HG03378 (cell line): ENCODE measurements at regions not wholly inside any gene's neighbourhood (a gene's known extent, or its start where the extent isn't known, plus 50 kb on each side); places are given as distances from the start of the nearest gene placed in this dataset.
A peak's percentile ranks its signal among the peaks of the same experiment; 100 is the strongest.
"Not testable (repeated sequence)": the region's sequence is repeated elsewhere in the genome, so short reads cannot be mapped to it uniquely, and the experiment has no call there.

ENCODE experiments used
- ATAC-seq: cut with Tn5 transposase; IDR thresholded peaks from one replicate; pipeline ENCODE4 v1.9.1; 2021; ENCODE audit warnings: mild to moderate bottlenecking, moderate library complexity; ENCODE audit not compliant: unreplicated experiment

DNA sequence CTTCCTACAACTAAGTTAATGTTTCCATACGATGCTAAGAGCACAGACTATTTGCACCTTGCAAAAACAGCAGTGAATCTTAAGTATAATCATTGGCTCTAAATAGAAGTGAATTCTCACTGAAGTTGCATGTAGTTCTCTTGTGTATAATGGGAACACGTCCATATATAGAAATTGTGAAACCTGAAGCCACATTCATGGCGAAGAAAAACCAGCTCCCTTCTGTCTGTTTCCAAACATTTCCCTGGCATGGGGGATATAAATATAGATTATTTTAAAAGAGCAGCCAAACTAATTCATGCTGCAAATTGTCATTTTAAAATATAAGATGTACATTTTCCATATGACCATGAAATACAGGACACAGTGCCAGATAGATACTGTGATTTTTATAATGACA lies 71.1 kb downstream of the TRAM1L1 start:
- no peak for ATAC-seq

DNA sequence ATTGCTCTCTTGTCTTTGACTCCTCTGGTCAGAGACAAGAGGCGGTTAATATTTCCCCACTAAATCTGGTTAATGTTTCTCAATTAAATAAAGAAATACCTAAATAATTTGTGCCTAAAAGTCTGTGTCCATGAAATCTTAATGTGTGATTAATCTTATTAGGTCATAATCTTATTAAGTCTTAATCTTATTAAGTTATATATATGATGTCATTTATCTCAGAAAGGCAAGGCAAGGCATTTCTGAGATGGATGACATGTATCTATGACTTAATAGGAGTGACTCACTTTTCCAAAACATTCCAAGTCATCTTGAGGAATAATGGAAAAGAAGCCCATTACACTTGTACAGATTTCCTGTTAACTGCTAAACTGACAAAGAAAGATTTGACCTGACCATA lies 74.7 kb downstream of the TRAM1L1 start:
- no peak for ATAC-seq

DNA sequence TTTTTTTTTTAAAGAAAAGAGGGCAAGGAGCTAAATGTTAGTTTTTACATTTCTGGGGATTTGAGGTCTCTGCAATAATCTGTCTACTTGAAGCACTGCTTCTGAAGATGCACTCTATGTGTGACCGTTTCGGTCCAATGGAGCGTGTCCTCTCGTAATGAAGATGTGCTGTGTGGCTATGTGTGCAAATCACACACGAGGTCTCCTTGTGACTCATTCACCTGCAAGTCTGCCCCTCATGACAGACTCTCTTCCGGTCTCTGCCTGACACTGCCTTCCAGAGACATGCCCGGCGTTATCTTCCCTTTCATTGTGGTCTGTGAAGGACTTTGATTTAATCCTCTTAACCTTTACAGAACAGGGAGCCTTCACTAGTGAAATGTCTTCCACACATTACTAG lies 84.3 kb downstream of the TRAM1L1 start:
- ATAC-seq: peak; percentile 90

DNA sequence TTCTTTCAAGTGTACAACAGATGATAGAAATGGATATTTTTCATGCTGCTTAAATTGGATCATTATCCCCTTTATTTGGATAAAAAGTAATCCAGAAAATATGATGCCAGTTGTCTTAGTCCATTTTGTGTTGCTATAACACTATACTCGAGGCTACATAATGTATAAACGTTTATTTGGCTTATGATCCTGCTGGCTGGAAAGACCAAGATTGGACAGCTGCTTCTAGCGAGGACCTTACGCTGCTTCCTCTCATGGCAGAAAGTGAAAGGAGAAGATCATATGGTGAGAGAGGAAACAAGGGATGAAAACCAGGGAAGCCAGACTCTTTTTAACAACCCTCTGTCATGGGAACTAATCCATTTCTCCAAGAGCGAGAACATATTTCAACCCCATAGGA lies 102.7 kb downstream of the TRAM1L1 start:
- ATAC-seq: no peak

DNA sequence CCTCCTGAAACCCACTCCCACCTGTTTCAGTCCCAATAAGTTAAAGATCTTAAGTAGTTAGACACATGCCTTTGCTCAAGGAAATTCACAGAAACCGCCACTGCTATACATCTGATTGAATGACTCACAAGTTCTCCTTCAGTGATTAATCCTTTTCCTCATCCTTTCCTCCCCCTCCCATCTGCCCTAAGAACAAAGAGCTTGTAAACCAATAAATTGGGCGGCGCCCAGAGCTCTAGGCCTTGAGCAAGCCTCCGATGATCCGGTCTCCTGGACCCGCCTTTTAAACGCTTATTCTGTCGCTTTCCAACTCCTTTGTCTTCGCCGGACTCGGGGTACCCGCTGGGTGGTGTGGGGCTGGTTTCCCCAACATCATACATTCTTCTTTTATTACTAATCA lies 104.9 kb downstream of the TRAM1L1 start:
- not testable (repeated sequence) for ATAC-seq

DNA sequence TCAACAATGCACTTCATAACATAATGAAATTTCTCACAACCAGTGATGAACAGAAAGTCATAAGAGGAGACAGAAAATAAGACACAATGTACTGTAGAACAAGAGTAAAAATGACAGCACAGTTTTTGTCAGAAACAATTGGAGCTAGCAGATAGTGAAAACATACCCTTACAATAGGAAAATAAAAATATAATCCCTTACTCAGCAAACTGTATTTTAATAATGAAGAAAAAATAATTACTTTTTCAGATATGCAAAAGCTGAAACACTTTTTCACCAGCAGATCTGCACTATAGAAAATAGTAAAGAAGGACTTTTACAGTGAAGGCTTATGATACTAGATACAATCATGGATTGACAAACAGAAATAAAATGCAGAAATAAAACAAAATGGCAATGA lies 126.3 kb downstream of the TRAM1L1 start:
- ATAC-seq: no peak

DNA sequence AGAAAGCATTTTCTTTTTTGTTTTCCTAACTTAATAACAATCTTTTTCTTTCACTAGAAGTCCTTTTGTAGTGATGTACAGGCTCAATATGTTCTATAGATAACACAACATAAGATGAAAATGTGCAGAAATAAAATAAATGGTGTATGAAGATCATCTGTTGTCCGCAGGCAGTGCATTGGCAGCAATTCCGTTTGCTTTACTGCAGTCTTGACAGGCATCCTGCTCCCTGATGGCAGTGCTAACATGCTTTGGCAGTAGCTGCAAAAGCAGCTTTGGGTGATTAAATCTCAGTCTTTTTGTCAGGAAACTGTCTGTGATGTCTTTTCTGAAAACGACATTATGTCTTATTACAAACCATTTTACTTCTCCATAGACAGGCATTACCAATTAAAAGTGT lies 131.4 kb downstream of the TRAM1L1 start:
- no peak for ATAC-seq

DNA sequence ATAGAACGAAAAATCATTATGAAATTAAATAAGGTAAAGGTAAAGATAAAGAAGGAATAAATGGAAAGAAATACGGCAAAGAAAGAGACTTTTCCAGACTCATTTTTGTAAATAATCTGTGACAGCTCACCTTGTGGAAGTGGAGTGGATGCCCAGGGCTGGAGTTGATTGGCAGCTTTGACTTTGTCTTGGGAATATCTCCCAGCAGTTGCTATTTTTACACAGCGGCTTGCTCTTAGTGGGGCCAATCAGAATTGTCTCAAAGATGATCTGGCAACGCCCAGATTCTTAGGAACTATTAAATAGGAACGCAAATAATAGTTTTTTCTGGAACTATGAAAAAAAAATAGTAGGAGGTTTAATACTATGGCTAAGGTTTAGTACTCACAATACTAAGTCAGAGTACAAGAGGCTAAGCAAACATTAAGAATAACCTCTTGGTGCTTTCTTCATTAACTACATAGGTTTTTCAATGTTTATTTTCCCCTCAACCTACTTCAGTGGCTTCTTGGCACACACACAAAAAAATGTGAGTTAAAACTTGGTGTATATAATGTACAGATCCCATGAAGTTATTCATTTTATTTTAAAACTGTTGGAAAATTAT lies 132.7 kb downstream of the TRAM1L1 start:
- ATAC-seq: no peak

DNA sequence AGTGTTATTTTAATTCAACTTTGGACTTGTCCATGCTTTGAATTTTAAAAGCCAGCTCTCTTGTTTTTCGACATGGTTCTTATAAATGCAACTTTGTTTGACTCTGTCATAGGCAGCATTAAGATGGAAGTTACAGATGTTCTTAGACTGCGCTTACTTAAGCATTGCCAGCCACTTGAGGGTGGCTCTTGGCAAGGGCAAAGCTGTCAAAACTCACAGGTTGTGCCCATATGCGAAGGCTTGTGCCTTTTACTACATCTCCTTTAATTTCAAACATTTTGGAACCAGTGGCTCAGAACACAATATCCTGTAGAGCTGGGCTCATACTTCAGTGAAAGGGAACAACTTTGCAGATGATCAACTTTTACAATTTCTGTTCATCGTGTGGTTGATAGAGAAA lies 135.5 kb downstream of the TRAM1L1 start:
- ATAC-seq: no peak

DNA sequence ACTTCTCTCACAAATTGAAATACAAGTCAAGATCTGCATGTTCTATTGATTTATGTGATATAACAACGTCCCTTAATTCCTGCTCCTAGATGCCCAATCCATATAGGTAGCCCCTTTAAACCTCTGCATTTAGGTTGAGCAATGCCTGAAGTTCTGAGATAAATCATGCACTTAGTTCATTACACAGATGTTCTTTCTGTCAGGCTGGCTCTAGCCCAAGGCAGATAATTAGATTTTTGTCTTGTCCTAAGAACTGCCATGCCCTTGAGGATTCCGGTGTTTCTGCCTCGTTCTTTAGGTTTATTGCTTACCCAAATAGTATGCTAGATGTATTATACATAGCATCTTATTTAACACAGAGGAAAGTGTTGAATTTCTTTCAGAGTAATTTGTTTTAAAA lies 143.1 kb downstream of the TRAM1L1 start:
- no peak for ATAC-seq

DNA sequence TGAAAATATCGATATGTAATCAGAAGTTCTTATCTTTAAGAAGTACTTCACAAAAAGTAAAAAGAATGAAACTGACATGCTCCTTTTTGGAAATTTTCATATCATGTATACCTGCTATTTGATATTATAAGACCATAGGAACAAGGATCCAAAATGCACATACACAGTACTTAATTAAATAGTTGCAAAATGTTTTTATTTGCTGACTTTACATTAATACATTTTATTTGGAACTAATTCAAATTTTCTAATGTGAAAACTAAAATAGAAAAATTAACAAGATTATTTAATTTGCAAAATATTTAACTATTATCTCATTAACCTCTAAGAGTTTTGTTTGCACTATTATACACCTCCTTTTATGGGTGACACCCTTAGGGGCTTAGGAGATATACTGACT lies 155.0 kb downstream of the TRAM1L1 start:
- no peak for ATAC-seq

DNA sequence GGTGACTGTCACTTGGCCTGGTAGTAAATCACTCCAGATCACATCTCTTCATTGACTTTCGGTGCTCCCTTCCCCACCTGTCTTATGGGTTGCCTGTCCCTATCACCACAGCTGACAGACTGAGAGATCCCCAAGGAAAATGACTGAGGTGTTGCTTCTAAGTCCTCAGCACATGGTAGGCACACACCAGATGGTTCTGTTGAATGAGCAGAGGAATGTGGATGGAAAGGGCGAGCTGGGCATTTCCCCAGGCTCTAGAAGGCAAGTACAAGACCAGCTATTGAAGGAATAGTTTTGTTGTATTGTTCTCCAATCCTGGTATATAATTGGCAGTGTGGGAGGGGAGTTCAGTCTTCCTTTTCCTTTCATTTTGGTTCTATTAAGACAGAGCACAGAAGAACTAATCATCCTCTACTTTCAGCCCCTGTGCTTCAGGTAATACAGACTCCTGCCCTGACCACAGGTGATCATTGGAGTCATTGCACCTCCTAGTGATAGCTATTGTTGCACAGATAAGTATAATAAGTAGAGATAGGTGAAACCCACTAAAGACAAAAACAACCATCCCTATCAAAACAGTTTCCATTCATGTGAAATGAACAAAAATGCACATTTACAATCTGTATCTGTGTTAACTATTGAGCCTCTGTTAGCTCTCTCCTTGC lies 158.6 kb downstream of the TRAM1L1 start:
- no peak for ATAC-seq

DNA sequence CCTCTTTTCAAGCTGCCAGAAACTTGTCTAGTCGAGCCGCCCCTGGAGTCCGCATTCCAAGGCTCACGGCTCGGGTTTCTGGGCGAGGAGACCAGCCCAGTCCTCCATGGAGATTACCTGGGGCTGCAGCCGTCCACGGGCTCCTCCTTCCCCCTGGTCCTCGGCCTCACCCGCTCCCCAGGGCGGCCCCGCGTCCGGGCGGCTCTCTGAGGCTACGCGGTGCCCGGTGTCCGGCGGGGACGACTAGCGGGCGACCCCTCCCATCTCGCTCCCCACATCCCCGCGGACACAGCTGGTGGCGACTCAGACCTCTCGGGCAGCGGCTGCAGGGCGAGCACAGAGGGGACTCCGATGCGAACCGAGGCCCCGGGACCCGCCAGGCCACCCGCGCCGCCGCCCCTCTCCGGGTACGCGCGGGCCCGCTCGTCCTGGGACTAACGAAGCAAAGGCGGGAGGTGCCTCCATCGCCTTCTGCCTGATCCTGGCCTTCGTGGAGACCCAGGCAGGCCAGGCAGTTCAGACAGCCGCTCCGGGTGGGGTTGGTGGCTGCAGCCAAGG lies 159.4 kb downstream of the TRAM1L1 start:
- no peak for ATAC-seq

DNA sequence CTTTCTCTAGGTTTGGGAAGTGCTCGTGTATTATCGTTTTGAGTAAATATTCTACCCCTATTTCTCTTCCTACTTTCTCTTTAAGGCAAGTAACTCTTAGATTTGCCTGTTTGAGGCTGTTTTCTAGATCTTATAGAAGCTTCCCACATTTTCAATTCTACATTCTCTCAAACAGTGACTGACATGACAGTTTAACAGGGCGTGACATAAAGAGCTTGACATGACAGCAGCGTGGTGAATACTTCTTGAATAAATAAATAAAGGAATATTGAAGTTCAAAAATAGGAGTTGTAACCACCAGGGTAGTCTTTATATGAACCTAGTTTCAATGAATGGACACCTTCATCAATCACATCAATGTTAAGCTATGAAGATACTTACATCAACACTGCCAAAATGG lies 162.0 kb downstream of the TRAM1L1 start:
- ATAC-seq: no peak

DNA sequence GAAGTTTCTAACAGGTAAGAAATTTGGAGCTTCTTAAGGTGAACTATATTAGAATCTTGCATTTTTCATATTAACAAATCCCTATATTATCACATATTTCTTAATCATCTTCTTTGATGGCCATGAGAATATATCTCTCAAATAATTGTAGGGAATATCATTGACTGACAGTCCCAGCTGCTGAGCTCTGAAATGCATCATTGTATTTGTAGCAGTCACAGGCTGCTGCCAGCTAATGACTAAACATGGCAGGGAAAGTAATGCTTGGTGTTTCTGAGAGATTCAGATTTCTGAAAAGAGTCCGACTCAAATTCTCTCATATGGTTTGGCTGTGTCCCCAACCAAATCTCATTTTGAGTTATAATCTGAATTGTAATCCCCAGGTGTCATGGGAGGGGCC lies 171.9 kb downstream of the TRAM1L1 start:
- no peak for ATAC-seq

DNA sequence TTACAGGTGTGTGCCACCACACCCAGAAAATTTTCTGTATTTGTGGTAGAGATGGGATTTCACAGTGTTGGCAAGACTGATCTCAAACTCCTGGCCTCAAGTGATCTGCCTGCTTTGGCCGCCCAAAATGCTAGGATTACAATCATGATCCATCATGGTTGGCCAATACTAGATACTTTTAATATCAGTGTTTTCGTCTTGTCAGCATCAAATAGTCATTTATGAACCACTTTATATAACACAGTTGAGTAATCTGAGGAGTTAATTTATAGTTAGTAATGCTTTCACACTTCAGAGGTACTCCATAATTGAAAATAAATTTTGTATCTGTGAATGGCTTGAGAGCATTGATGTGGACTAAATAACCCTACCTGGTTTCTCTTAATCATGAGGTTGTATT lies 178.6 kb downstream of the TRAM1L1 start:
- ATAC-seq: no peak

DNA sequence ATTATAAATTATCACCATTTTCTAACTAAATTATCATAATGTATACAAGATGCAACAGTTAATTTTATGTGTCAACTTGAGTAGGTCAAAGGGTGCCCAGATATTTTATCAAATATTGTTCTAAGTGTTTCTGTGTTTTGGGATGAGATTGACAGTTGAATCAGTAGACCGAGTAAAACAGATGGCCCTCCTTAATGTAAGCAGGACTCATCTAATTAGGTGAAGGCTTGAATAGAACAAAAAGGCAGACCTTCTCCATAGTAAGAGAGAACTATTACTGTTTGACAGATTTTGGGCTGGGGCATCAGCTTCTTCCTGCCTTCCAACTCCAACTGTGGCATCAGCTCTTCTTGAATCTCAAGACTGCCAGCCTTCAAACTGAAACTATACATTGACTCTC lies 185.8 kb downstream of the TRAM1L1 start:
- no peak for ATAC-seq

DNA sequence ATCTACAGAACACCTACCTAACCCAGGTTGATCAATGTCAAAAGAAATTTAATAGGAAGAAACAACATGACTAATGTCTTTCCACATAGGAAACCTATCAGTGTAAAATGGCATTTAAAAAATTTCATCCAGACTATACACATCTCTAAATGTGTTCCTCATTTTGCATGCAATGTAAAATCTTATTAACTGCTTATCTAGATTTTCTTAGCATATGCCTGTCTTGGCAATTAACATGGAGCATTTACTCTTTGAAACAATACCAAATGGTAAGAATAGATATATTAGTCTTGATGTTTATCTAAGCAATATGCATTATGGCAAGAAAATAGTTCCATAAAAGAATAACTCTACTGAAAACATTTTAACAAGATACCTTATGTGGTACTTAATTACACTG lies 199.8 kb downstream of the TRAM1L1 start:
- ATAC-seq: no peak

DNA sequence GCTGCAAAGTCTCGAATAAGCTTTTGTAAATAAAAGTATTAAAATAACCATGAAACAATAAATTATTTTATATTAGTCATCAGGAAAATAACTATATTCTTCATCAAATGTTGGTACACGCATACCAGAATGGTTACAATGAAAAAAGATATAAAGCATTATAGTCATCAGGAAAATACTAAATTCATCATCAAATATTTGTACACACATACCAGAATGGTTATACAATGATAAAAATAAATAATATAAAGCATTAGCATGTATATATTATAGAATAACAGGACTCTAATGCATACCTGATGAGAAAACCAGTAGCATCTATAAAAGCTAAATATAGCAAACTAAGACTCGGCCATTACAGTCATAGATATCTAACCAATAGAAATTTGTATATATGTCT lies 202.9 kb downstream of the TRAM1L1 start:
- no peak for ATAC-seq

DNA sequence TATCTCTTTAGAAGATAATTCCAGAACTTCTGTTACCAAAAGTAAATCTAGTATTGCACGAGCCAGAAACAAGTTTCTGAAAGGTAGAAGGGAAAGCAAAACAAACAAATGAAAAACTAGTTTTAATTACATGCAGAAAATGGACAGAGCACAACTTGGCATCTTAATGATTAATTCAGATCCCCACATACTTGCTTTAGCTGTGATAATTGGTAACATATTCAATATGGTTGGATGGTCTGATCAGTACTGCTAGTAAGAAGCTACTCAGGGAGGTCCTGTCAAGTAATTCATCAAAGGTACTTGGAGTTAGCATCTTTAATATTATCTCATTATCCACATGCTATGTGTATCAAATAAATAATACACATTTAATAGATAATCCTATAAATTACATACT lies 204.3 kb downstream of the TRAM1L1 start:
- peak; percentile 79 for ATAC-seq

DNA sequence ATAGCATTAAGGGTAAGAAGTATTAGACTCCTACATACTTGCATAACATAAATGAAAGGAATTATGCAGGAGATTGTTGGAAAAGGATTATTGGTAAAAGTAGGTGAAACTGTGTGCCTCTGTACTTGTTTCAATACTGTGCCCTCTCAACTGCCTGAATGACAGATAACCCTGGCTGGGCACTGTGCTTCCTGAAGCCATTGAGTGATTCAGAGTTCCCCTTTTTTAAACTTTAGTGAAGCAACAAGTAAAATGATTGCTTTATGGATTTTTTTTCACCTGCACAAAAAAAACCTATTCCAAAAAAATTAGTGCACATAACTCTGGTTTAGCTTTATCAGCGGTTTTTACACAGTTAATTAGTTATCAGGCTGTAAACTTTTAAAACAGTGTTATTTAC lies 204.8 kb downstream of the TRAM1L1 start:
- ATAC-seq: peak; percentile 50

DNA sequence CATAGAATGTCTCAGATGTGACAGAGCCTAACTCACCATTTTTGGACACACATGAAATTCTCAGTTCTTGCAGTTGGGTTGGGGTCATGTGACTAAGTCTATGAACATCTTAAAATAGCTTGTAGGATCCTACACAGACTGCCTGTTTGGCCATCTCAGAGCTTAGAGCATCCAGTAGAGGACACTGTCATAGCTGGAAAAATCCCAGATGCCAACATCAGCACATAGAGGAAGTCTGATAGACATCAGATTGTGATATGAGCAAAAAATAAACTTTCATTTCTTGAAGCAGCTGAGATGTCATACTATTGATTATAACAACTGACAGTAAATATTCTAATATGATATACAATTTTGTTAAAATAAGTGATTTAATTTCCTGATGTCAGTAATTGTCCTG lies 207.1 kb downstream of the TRAM1L1 start:
- ATAC-seq: no peak

DNA sequence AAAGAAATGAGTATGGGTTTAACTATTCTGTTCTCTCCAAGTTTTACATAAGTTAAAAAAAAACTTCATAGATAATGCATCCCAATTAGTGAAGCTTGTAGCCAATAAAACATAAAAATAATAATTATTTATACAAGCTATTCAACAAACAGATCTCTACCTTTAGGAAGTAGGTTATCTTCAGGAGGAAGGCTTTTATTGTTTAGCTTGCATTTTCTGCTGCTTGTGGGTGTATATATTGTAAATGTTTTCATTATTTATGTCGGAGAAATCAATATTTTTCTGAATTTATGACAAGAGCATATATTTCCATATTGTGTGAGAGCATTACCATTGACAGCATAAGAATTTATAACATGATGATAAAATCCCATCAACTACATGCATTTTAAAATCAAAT lies 208.3 kb downstream of the TRAM1L1 start:
- ATAC-seq: no peak
